ENCODE measurements at regions not wholly inside any gene's neighbourhood (a gene's known extent, or its start where the extent isn't known, plus 50 kb on each side); places are given as distances from the start of the nearest gene placed in this dataset.
"Not testable (repeated sequence)": the region's sequence is repeated elsewhere in the genome, so short reads cannot be mapped to it uniquely, and the experiment has no call there.

DNA sequence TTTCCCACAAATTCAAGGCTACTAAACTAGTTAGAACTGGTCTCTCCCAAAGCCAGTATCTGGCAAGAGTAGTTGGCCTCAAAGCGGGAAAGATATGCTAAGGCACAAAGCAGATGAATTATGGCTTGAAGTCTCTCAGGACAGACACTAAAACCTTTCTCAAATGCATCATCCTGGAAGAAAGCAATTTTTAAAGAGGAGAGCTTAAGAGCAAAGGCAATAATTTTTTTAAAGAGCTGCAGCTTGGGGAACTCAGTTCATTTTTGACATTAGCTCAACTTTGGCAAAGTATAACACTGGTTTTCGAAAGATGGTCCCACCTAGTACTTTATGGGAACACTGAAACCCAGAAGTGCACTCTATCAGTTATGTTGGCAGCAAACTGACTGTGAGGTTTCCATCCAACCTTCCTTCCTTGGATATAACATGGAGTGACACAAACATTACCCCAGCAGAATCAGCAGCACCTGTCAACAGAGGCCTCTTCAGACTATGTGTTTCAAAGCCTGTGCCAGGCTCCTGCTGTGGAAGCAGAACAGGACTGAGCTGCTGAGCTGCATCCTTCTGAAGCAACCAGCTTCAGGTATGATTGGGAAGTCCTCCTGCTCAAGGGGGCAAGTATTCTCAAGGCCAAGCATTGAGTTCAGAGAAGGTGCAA, 852.3 kb upstream of the HS3ST5 start:
- TF ChIP-seq, protein P1, sequence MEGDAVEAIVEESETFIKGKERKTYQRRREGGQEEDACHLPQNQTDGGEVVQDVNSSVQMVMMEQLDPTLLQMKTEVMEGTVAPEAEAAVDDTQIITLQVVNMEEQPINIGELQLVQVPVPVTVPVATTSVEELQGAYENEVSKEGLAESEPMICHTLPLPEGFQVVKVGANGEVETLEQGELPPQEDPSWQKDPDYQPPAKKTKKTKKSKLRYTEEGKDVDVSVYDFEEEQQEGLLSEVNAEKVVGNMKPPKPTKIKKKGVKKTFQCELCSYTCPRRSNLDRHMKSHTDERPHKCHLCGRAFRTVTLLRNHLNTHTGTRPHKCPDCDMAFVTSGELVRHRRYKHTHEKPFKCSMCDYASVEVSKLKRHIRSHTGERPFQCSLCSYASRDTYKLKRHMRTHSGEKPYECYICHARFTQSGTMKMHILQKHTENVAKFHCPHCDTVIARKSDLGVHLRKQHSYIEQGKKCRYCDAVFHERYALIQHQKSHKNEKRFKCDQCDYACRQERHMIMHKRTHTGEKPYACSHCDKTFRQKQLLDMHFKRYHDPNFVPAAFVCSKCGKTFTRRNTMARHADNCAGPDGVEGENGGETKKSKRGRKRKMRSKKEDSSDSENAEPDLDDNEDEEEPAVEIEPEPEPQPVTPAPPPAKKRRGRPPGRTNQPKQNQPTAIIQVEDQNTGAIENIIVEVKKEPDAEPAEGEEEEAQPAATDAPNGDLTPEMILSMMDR (IDR thresholded peaks at IDR 0.05; ENCODE audit: insufficient read depth, missing control alignments): no peak
- DNase-seq (ENCODE audit: insufficient read length, low spot score) (no peak), FAIRE-seq (no peak)

DNA sequence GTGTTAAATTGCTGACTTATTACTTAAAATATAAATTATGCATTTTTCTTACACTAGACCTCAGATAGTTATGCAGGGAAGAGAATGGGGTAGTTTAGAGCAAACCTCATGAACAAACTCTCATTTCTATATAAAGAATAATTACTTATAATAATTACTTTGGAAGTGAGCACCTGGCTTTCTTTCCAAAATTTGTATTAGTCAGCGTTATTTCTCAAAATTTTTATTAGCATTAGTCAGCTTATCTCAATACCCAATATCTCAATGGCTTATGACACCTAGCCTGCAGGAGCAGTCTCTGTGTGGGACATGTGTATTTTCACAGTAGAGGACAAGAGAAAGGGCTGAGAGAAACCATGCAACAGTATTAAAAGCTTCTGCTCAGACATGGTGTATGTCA, 849.2 kb upstream of the HS3ST5 start:
- DNase-seq (ENCODE audit: insufficient read length, low spot score): no peak
- no peak for FAIRE-seq
- TF ChIP-seq, protein P1 (IDR thresholded peaks at IDR 0.05; ENCODE audit: insufficient read depth, missing control alignments): no peak

DNA sequence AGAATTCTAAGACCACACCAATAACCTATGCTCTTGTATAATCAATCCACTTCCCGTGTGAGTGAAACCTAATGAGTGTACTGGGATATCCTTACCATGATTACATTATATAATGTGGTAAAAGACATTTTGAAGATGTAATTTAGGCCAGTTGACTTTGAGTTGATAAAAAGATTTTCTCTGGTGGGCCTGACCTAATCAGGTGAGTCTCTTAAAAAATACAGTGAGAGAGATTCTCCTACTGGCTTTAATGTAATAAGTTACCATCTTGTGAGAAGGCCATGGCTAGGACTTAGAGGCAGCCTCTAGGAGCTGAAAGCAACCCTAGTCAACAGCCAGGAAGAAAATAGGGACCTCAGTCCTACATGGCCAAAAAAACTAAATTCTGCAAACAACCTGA, 847.7 kb upstream of the HS3ST5 start:
- FAIRE-seq (no peak), DNase-seq (ENCODE audit: insufficient read length, low spot score) (no peak)
- TF ChIP-seq, protein P1 (IDR thresholded peaks at IDR 0.05; ENCODE audit: insufficient read depth, missing control alignments): no peak

DNA sequence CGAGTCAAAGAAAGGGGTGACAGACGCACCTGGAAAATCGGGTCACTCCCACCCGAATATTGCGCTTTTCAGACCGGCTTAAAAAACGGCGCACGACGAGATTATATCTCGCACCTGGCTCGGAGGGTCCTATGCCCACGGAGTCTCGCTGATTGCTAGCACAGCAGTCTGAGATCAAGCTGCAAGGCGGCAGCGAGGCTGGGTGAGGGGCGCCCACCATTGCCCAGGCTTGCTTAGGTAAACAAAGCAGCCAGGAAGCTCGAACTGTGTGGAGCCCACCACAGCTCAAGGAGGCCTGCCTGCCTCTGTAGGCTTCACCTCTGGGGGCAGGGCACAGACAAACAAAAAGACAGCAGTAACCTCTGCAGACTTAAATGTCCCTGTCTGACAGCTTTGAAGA, 832.6 kb upstream of the HS3ST5 start:
- not testable (repeated sequence) for FAIRE-seq; DNase-seq (ENCODE audit: insufficient read length, low spot score)

DNA sequence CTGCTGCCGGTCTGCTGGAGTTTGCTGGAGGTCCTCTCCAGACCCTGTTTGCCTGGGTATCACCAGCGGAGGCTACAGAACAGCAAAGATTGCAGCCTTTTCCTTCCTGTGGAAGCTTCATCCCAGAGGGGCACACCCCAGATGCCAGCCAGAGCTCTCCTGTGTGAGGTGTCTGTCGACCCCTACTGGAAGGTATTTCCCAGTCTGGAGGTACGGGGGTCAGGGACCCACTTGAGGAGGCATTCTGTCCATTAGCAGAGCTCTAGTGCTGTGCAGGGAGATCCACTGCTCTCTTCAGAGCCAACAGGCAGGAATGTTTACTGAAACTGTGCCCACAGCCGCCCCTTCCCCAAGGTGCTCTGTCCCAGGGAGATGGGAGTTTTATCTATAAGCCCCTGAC, 823.1 kb upstream of the HS3ST5 start:
- DNase-seq (ENCODE audit: insufficient read length, low spot score); FAIRE-seq: not testable (repeated sequence)

DNA sequence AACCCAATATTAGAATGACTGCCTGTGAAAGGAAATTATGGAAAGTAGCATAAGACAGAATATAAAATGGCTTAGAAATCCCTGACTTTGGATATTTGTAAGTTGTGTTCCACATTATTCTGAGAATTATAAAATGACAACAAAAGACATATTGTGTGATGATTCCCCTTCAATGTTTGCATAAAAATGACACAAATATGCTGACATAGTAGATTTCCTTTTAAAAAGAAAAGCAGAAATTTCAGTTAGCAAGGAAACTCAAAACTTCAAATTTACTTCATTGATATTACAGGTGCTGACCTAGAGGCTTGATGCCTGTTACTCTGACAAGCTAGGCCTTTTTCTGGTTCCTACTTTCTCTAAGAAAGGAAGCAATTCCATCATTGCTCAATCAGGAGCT, 816.9 kb upstream of the HS3ST5 start:
- no peak for FAIRE-seq

DNA sequence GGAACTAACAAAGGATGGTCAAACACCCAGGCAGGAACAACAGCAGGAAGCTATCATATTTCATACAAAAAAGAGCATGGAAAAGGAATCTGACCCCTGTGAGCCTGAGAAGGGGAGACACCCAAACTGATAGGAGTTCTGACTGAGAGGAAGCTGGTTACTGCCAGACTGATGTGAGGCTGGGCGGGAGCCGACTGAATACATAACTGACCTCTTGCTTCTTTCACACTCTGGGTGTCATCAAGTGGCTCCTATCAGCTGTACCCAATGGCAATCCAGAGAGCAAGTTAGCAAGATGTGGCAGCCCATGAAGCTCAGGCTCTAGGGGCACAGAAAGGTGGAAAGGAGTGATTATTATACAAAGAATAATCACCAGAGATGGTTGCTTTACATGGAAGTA, 795.1 kb upstream of the HS3ST5 start:
- no peak for FAIRE-seq
- TF ChIP-seq, protein P1 (IDR thresholded peaks at IDR 0.05; ENCODE audit: insufficient read depth, missing control alignments): no peak
- no peak for DNase-seq (ENCODE audit: insufficient read length, low spot score)

More for the DNA sequence above, 816.9 kb upstream of the HS3ST5 start:
- TF ChIP-seq, protein P1 (IDR thresholded peaks at IDR 0.05; ENCODE audit: insufficient read depth, missing control alignments): no peak
- no peak for DNase-seq (ENCODE audit: insufficient read length, low spot score)

DNA sequence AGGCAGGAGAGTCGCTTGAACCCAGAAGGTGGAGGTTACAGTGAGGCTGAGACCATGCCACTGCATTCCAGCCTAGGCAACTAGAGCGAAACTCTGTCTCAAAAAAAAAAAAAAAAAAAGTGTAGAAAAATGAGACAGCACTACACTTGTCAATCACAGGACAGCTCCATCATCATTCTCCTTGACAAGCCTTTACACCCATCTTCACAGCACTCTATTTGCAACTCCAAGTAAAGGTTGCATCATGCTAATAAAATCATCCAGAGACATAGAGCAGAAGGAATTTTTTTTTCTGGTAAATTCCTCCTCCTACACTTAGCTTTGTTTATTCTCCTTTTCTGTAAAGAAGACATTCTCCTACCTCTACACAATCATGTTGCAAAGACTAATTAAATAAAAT, 791.0 kb upstream of the HS3ST5 start:
- FAIRE-seq: no peak
- TF ChIP-seq, protein P1 (IDR thresholded peaks at IDR 0.05; ENCODE audit: insufficient read depth, missing control alignments): no peak

More for the DNA sequence above, 791.0 kb upstream of the HS3ST5 start:
- no peak for DNase-seq (ENCODE audit: insufficient read length, low spot score)
